Stimulated activated memory B cell treated with anti-CD40 and anti-IgM and Interleukin-4, amounts not matched to agents 10 μg/mL and 1 μg/mL and 100 μg/mL, for 72 hours (primary cell): ENCODE measurements at regions not wholly inside any gene's neighbourhood (a gene's known extent, or its start where the extent isn't known, plus 50 kb on each side); places are given as distances from the start of the nearest gene placed in this dataset.
"Not testable (repeated sequence)": the region's sequence is repeated elsewhere in the genome, so short reads cannot be mapped to it uniquely, and the experiment has no call there.

ENCODE experiments used
- ATAC-seq: fragments of 150-1000 bp; cut with Tn5 transposase; 2 replicates; pipeline ENCODE4 v1.10.0; 2021
- H3K27ac Mint-ChIP-seq: one replicate; pipeline ENCODE4 v1.8.0; 2022; ENCODE audit warnings: mild to moderate bottlenecking, mixed read lengths
- H3K27me3 Mint-ChIP-seq: one replicate; pipeline ENCODE4 v1.8.0; 2022; ENCODE audit warnings: mixed read lengths
- H3K36me3 Mint-ChIP-seq: one replicate; pipeline ENCODE4 v1.8.0; 2022; ENCODE audit warnings: mixed read lengths
- H3K4me1 Mint-ChIP-seq: one replicate; pipeline ENCODE4 v1.8.0; 2022; ENCODE audit warnings: mixed read lengths
- H3K4me3 Mint-ChIP-seq: one replicate; pipeline ENCODE4 v1.8.0; 2022; ENCODE audit warnings: mild to moderate bottlenecking, moderate library complexity, mixed read lengths
- H3K9me3 Mint-ChIP-seq: one replicate; pipeline ENCODE4 v1.8.0; 2022; ENCODE audit warnings: mixed read lengths

DNA sequence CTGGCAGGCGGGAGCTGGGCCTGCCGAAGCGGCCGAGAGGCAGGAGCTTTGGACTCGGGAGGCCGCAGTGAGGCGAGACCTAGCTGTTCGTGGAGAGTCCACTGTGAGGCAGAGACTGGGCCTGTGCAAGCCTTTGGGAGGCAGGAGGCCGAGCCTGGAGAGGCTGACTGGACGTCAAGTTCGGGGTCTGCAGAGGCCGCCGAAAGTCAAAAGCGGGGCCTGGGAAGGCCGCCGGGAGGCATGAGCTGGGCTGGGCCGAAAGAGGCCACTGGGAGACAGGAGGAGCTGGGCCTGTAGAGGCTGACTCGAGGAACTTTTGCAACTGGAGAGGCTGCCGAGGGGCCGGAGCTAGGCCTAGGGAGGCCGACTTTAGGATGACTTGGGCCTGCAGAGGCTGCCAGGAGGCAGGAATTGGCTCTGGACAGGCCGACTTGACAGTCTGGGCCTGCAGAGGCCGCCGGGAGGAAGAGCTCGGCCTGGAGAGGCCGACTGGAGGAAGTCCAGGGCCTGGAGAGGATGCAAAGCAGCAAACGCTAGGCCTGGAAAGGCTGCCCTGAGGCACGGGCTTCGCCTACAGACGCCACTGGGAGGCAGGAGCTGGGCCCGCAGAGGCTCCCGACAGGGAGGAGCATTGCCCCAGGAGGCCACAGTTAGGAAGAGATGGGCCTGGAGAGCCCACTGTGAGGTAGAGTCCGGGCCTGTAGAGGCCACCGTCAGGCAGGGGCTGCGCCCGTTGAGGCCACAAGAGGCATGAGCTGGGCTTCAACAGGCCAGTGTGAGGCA lies 304.0 kb downstream of the ZNF479 start:
- H3K27ac Mint-ChIP-seq, H3K4me3 Mint-ChIP-seq, H3K27me3 Mint-ChIP-seq, ATAC-seq, H3K9me3 Mint-ChIP-seq, H3K36me3 Mint-ChIP-seq, H3K4me1 Mint-ChIP-seq: not testable (repeated sequence)

DNA sequence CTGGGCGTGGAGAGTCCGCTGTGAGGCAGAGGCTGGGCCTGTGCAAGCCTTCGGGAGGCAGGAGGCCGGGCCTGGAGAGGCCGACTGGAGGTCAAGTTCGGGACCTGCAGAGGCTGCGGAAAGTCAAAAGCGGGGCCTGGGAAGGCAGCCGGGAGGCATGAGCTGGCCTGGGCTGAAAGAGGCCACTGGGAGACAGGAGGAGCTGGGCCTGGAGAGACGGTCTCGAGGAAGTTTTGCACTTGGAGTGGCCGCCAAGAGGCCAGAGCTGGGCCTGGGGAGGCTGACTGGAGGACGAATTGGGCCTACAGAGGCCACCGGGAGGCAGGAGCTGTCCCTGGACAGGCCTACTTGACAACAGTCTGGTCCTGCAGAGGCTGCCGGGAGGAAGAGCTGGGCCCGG lies 304.7 kb downstream of the ZNF479 start:
- H3K4me3 Mint-ChIP-seq, H3K36me3 Mint-ChIP-seq, ATAC-seq, H3K9me3 Mint-ChIP-seq, H3K27me3 Mint-ChIP-seq, H3K4me1 Mint-ChIP-seq, H3K27ac Mint-ChIP-seq: not testable (repeated sequence)

DNA sequence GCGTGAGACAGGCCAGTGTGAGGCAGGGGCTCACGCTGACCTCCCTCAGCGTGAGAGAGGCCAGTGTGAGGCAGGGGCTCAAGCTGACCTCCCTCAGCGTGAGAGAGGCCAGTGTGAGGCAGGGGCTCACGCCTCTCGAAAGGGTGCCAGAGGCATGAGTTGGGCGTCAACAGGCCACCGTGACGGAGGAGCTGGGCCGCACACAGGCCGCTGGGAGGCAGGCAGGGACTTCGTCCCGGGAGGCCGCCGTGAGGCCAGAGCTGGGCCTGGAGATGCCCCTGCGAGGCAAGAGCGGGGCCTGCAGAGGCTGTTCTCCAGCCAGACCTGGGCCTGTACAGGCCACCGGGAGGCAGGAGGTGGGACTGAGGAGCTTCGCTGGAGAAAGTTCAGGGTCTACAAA lies 305.7 kb downstream of the ZNF479 start:
- H3K27ac Mint-ChIP-seq, H3K27me3 Mint-ChIP-seq, H3K4me3 Mint-ChIP-seq, H3K36me3 Mint-ChIP-seq, ATAC-seq, H3K4me1 Mint-ChIP-seq, H3K9me3 Mint-ChIP-seq: not testable (repeated sequence)

DNA sequence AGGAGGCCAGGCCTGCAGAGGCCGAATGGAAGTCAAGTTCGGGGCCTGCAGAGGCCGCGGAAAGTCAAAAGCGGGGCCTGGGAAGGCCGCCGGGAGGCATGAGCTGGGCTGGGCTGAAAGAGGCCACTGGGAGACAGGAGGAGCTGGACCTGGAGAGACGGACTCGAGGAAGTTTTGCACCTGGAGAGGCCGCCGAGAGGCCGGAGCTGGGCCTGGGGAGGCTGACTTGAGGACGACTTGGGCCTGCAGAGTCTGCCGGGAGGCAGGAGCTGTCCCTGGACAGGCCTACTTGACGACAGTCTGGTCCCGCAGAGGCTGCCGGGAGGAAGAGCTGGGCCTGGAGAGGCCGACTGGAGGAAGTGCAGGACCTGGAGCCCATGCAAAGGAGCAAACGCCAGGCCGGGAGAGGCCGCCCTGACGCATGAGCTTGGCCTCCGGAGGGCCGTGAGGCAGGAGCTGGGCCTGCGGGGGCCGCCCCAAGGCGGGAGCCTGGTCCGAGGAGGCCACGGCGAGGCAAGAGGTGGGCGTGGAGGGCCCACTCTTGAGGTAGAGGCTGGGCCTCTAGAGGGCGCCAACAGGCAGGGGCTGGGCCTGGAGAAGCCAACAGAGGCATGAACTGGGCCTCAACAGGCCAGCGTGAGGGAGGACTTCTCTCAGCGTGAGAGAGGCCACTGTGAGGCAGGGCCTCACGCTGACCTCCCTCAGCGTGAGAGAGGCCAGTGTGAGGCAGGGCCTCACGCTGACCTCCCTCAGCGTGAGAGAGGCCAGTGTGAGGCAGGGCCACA lies 306.3 kb downstream of the ZNF479 start:
- H3K27ac Mint-ChIP-seq, ATAC-seq, H3K9me3 Mint-ChIP-seq, H3K36me3 Mint-ChIP-seq, H3K27me3 Mint-ChIP-seq, H3K4me1 Mint-ChIP-seq, H3K4me3 Mint-ChIP-seq: not testable (repeated sequence)

DNA sequence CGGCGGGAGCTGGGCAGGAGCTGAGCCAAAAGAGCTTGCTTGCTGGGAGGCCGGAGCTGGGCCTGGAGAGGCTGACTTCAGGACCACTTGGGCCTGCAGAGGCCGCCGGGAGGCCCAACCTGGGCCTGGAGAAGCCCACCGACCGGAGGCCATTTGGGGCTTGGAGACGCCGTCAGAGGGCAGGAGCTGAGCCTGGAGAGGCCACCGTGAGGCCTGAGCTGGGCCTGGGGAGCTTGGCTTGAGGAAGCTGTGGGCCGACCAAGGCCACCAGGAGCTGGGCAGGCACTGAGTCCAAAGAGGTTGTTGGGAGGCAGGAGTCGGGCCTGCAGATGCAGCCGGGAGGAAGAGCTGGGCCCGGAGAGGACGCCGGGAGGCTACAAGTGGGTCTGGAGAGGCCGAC lies 307.1 kb downstream of the ZNF479 start:
- not testable (repeated sequence) for H3K4me3 Mint-ChIP-seq, H3K27me3 Mint-ChIP-seq, ATAC-seq, H3K4me1 Mint-ChIP-seq, H3K27ac Mint-ChIP-seq, H3K36me3 Mint-ChIP-seq, H3K9me3 Mint-ChIP-seq

DNA sequence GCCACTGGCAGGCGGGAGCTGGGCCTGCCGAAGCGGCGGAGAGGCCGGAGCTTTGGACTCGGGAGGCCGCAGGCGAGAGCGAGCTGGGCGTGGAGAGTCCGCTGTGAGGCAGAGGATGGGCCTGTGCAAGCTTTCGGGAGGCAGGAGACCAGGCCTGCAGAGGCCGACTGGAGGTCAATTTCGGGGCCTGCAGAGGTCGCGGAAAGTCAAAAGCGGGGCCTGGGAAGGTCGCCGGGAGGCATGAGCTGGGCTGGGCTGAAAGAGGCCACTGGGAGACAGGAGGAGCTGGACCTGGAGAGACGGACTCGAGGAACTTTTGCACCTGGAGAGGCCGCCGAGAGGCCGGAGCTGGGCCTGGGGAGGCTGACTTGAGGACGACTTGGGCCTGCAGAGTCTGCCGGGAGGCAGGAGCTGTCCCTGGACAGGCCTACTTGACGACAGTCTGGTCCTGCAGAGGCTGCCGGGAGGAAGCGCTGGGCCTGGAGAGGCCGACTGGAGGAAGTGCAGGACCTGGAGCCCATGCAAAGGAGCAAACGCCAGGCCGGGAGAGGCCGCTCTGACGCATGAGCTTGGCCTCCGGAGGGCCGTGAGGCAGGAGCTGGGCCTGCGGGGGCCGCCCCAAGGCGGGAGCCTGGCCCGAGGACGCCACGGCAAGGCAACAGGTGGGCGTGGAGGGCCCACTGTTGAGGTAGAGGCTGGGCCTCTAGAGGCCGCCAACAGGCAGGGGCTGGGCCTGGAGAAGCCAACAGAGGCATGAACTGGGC lies 308.2 kb downstream of the ZNF479 start:
- not testable (repeated sequence) for ATAC-seq, H3K27me3 Mint-ChIP-seq, H3K36me3 Mint-ChIP-seq, H3K27ac Mint-ChIP-seq, H3K4me3 Mint-ChIP-seq, H3K4me1 Mint-ChIP-seq, H3K9me3 Mint-ChIP-seq

DNA sequence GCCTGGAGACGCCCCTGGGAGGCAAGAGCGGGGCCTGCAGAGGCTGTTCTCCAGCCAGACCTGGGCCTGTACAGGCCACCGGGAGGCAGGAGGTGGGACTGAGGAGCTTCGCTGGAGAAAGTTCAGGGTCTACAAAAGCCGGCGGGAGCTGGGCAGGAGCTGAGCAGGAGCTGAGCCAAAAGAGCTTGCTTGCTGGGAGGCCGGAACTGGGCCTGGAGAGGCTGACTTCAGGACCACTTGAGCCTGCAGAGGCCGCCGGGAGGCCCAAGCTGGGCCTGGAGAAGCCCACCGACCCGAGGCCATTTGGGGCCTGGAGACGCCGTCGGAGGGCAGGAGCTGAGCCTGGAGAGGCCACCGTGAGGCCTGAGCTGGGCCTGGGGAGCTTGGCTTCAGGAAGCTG lies 309.0 kb downstream of the ZNF479 start:
- not testable (repeated sequence) for H3K4me3 Mint-ChIP-seq, ATAC-seq, H3K4me1 Mint-ChIP-seq, H3K9me3 Mint-ChIP-seq, H3K27me3 Mint-ChIP-seq, H3K36me3 Mint-ChIP-seq, H3K27ac Mint-ChIP-seq

DNA sequence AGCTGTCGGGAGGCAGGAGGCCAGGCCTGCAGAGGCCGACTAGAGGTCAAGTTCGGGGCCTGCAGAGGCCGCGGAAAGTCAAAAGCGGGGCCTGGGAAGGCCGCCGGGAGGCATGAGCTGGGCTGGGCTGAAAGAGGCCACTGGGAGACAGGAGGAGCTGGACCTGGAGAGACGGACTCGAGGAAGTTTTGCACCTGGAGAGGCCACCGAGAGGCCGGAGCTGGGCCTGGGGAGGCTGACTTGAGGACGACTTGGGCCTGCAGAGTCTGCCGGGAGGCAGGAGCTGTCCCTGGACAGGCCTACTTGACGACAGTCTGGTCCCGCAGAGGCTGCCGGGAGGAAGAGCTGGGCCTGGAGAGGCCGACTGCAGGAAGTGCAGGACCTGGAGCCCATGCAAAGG lies 310.1 kb downstream of the ZNF479 start:
- not testable (repeated sequence) for ATAC-seq, H3K9me3 Mint-ChIP-seq, H3K4me3 Mint-ChIP-seq, H3K4me1 Mint-ChIP-seq, H3K27me3 Mint-ChIP-seq, H3K36me3 Mint-ChIP-seq, H3K27ac Mint-ChIP-seq

DNA sequence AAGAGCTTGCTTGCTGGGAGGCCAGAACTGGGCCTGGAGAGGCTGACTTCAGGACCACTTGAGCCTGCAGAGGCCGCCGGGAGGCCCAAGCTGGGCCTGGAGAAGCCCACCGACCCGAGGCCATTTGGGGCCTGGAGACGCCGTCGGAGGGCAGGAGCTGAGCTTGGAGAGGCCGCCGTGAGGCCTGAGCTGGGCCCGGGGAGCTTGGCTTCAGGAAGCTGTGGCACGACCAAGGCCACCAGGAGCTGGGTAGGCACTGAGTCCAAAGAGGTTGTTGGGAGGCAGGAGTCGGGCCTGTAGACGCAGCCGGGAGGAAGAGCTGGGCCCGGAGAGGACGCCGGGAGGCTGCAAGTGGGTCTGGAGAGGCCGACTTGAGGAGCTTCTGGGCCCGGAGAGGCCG lies 310.7 kb downstream of the ZNF479 start:
- not testable (repeated sequence) for H3K9me3 Mint-ChIP-seq

DNA sequence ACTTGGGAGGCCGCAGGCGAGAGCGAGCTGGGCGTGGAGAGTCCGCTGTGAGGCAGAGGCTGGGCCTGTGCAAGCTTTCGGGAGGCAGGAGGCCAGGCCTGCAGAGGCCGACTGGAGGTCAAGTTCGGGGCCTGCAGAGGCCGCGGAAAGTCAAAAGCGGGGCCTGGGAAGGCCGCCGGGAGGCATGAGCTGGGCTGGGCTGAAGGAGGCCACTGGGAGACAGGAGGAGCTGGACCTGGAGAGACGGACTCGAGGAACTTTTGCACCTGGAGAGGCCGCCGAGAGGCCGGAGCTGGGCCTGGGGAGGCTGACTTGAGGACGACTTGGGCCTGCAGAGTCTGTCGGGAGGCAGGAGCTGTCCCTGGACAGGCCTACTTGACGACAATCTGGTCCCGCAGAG lies 314.0 kb downstream of the ZNF479 start:
- not testable (repeated sequence) for H3K4me3 Mint-ChIP-seq, H3K9me3 Mint-ChIP-seq, H3K36me3 Mint-ChIP-seq, H3K27ac Mint-ChIP-seq, ATAC-seq, H3K27me3 Mint-ChIP-seq, H3K4me1 Mint-ChIP-seq

More for the DNA sequence above, 310.7 kb downstream of the ZNF479 start:
- not testable (repeated sequence) for H3K27ac Mint-ChIP-seq, H3K36me3 Mint-ChIP-seq, H3K4me1 Mint-ChIP-seq, H3K4me3 Mint-ChIP-seq, ATAC-seq, H3K27me3 Mint-ChIP-seq

DNA sequence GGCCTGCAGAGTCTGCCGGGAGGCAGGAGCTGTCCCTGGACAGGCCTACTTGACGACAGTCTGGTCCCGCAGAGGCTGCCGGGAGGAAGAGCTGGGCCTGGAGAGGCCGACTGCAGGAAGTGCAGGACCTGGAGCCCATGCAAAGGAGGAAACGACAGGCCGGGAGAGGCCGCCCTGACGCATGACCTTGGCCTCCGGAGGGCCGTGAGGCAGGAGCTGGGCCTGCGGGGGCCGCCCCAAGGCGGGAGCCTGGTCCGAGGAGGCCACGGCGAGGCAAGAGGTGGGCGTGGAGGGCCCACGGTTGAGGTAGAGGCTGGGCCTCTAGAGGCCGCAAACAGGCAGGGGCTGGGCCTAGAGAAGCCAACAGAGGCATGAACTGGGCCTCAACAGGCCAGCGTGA lies 317.3 kb downstream of the ZNF479 start:
- not testable (repeated sequence) for H3K9me3 Mint-ChIP-seq, H3K4me3 Mint-ChIP-seq, ATAC-seq, H3K27me3 Mint-ChIP-seq, H3K27ac Mint-ChIP-seq, H3K36me3 Mint-ChIP-seq, H3K4me1 Mint-ChIP-seq

DNA sequence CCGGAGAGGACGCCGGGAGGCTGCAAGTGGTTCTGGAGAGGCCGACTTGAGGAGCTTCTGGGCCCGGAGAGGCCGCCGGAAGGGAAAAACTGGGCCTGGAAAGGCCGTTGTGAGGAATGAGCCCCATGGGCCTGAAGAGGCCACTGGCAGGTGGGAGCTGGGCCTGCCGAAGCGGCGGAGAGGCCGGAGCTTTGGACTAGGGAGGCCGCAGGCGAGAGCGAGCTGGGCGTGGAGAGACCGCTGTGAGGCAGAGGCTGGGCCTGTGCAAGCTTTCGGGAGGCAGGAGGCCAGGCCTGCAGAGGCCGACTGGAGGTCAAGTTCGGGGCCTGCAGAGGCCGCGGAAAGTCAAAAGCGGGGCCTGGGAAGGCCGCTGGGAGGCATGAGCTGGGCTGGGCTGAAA lies 317.8 kb downstream of the ZNF479 start:
- H3K27ac Mint-ChIP-seq, H3K4me1 Mint-ChIP-seq, ATAC-seq, H3K9me3 Mint-ChIP-seq, H3K4me3 Mint-ChIP-seq, H3K36me3 Mint-ChIP-seq, H3K27me3 Mint-ChIP-seq: not testable (repeated sequence)

DNA sequence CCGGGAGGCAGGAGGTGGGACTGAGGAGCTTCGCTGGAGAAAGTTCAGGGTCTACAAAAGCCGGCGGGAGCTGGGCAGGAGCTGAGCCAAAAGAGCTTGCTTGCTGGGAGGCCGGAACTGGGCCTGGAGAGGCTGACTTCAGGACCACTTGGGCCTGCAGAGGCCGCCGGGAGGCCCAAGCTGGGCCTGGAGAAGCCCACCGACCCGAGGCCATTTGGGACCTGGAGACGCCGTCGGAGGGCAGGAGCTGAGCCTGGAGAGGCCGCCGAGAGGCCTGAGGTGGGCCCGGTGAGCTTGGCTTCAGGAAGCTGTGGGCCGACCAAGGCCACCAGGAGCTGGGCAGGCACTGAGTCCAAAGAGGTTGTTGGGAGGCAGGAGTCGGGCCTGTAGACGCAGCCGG lies 318.3 kb downstream of the ZNF479 start:
- H3K36me3 Mint-ChIP-seq, H3K4me3 Mint-ChIP-seq, ATAC-seq, H3K27ac Mint-ChIP-seq, H3K9me3 Mint-ChIP-seq, H3K4me1 Mint-ChIP-seq, H3K27me3 Mint-ChIP-seq: not testable (repeated sequence)

DNA sequence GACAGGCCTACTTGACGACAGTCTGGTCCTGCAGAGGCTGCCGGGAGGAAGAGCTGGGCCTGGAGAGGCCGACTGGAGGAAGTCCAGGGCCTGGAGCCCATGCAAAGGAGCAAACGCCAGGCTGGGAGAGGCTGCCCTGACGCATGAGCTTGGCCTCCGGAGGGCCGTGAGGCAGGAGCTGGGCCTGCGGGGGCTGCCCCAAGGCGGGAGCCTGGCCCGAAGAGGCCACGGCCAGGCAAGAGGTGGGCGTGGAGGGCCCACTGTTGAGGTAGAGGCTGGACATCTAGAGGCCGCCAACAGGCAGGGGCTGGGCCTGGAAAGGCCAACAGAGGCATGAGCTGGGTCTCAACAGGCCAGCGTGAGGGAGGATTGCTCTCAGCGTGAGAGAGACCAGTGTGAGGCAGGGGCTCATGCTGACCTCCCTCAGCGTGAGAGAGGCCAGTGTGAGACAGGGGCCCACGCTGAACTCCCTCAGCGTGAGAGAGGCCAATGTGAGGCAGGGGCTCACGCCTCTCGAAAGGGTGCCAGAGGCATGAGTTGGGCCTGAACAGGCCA lies 320.6 kb downstream of the ZNF479 start:
- H3K27me3 Mint-ChIP-seq, H3K4me1 Mint-ChIP-seq, H3K36me3 Mint-ChIP-seq, H3K9me3 Mint-ChIP-seq, H3K27ac Mint-ChIP-seq, H3K4me3 Mint-ChIP-seq, ATAC-seq: not testable (repeated sequence)

DNA sequence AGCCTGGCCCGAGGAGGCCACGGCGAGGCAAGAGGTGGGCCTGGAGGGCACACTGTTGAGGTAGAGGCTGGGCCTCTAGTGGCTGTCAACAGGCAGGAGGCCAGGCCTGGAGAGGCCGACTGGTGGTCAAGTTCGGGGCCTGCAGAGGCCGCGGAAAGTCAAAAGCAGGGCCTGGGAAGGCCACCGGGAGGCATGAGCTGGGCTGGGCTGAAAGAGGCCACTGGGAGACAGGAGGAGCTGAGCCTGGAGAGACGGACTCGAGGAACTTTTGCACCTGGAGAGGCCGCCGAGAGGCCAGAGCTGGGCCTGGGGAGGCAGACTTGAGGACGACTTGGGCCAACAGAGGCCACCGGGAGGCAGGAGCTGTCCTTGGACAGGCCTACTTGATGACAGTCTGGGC lies 321.2 kb downstream of the ZNF479 start:
- Mint-ChIP-seq H3K36me3 (no peaks in the 10 kb centered on the region), H3K4me3 (no peak overlapping the region), H3K27me3 (no peaks in the 10 kb centered on the region), H3K4me1 (no peaks in the 10 kb centered on the region), H3K9me3 (peaks cover 2% of the 10 kb centered on the region), H3K27ac (no peak overlapping the region)
- no peak for ATAC-seq
